NB4 (cell line): ENCODE measurements at regions not wholly inside any gene's neighbourhood (a gene's known extent, or its start where the extent isn't known, plus 50 kb on each side); places are given as distances from the start of the nearest gene placed in this dataset.

Experiments
- DNase-seq: peaks from one replicate; pipeline ENCODE4 v3.0.0; 2010; ENCODE audit warnings: low read depth
- H3K4me3 ChIP-seq: one replicate; pipeline ENCODE4 v1.5.1; 2011; ENCODE audit warnings: mild to moderate bottlenecking, low read depth, low read length, moderate library complexity
- CTCF ChIP-seq: IDR thresholded peaks from one replicate; pipeline ENCODE4 v1.5.1; 2012; ENCODE audit warnings: low read depth, low read length
- MAX ChIP-seq: IDR thresholded peaks from 2 replicates; pipeline ENCODE4 v1.6.1; 2011; ENCODE audit warnings: low read depth, low read length
- MYC ChIP-seq: IDR thresholded peaks from 2 replicates; pipeline ENCODE4 v1.6.1; 2011; ENCODE audit warnings: low read depth, low read length
- POLR2A ChIP-seq: IDR thresholded peaks from 2 replicates; pipeline ENCODE4 v1.6.1; 2011; ENCODE audit warnings: mild to moderate bottlenecking; ENCODE audit not compliant: insufficient read length; ENCODE audit errors: extremely low read depth

GRCh38 chr1:181352695-181353094 lies 130.6 kb upstream of the CACNA1E start:
- no peak overlapping the region for H3K4me3 ChIP-seq
- no peak for DNase-seq
- no peak for TF ChIP-seq CTCF
- TF ChIP-seq MAX = no peak
- no peak for TF ChIP-seq POLR2A
- no peak for TF ChIP-seq MYC

- TF ChIP-seq POLR2A = no peak
- no peak for TF ChIP-seq CTCF
- DNase-seq = no peak
- no peak overlapping the region for H3K4me3 ChIP-seq
Observed at GRCh38 chr1:181353526-181353925, 129.8 kb upstream of the CACNA1E start.

- H3K4me3 ChIP-seq = no peak overlapping the region
- no peak for TF ChIP-seq MYC
- TF ChIP-seq POLR2A = no peak
- TF ChIP-seq MAX = no peak
- TF ChIP-seq CTCF = no peak
- no peak for DNase-seq
Observed at GRCh38 chr1:181354865-181355264, 128.5 kb upstream of the CACNA1E start.

- H3K4me3 ChIP-seq = no peak overlapping the region
- peak; percentile 13 for DNase-seq
- TF ChIP-seq MYC (no peak), POLR2A (no peak), CTCF (no peak), MAX (no peak)
Observed at GRCh38 chr1:181356505-181357340, 126.6 kb upstream of the CACNA1E start.

- no peak overlapping the region for H3K4me3 ChIP-seq
- no peak for TF ChIP-seq MAX
- no peak for TF ChIP-seq MYC
- no peak for TF ChIP-seq POLR2A
- no peak for TF ChIP-seq CTCF
- no peak for DNase-seq
Observed at GRCh38 chr1:181359012-181359411, 124.3 kb upstream of the CACNA1E start.

- no peak overlapping the region for H3K4me3 ChIP-seq
- no peak for TF ChIP-seq POLR2A
- TF ChIP-seq MAX = no peak
- no peak for TF ChIP-seq CTCF
- TF ChIP-seq MYC = no peak
- DNase-seq = no peak
Observed at GRCh38 chr1:181364801-181365200, 118.5 kb upstream of the CACNA1E start.
